HG03039 (cell line): ENCODE measurements at regions not wholly inside any gene's neighbourhood (a gene's known extent, or its start where the extent isn't known, plus 50 kb on each side); places are given as distances from the start of the nearest gene placed in this dataset.

ENCODE experiments used
- ATAC-seq: cut with Tn5 transposase; IDR thresholded peaks from one replicate; pipeline ENCODE4 v1.9.1; 2021; ENCODE audit warnings: mild to moderate bottlenecking, moderate library complexity; ENCODE audit not compliant: unreplicated experiment

- no peak for ATAC-seq
Measured at GRCh38 chr7:114755856-114756255, 166.0 kb upstream of the MDFIC start.

GRCh38 chr7:114758661-114759227 is 163.2 kb upstream of the MDFIC start:
- no peak for ATAC-seq

- no peak for ATAC-seq
Measured at GRCh38 chr7:114759347-114760062, 162.4 kb upstream of the MDFIC start.

- no peak for ATAC-seq
Measured at GRCh38 chr7:114760477-114760876, 161.4 kb upstream of the MDFIC start.

- ATAC-seq: no peak
Measured at GRCh38 chr7:114761973-114762372, 159.9 kb upstream of the MDFIC start.

GRCh38 chr7:114765331-114766040 is 156.4 kb upstream of the MDFIC start:
- ATAC-seq: no peak

GRCh38 chr7:114766041-114766356 is 155.9 kb upstream of the MDFIC start:
- no peak for ATAC-seq

- ATAC-seq: no peak
Measured at GRCh38 chr7:114777288-114777687, 144.6 kb upstream of the MDFIC start.

- ATAC-seq: no peak
Measured at GRCh38 chr7:114783508-114783907, 138.4 kb upstream of the MDFIC start.

- ATAC-seq: no peak
Measured at GRCh38 chr7:114784177-114784576, 137.7 kb upstream of the MDFIC start.

GRCh38 chr7:114784746-114785145 is 137.1 kb upstream of the MDFIC start:
- no peak for ATAC-seq

- ATAC-seq: no peak
Measured at GRCh38 chr7:114785496-114785895, 136.4 kb upstream of the MDFIC start.

- no peak for ATAC-seq
Measured at GRCh38 chr7:114786455-114786854, 135.4 kb upstream of the MDFIC start.

GRCh38 chr7:114787556-114787955 is 134.3 kb upstream of the MDFIC start:
- ATAC-seq: no peak

- no peak for ATAC-seq
Measured at GRCh38 chr7:114788706-114789105, 133.2 kb upstream of the MDFIC start.

GRCh38 chr7:114789161-114789560 is 132.7 kb upstream of the MDFIC start:
- ATAC-seq: no peak

- ATAC-seq: no peak
Measured at GRCh38 chr7:114789871-114790311, 132.0 kb upstream of the MDFIC start.

GRCh38 chr7:114790521-114790920 is 131.4 kb upstream of the MDFIC start:
- no peak for ATAC-seq

- ATAC-seq: no peak
Measured at GRCh38 chr7:114791771-114792170, 130.1 kb upstream of the MDFIC start.

GRCh38 chr7:114793155-114793845 is 128.6 kb upstream of the MDFIC start:
- ATAC-seq: no peak

- no peak for ATAC-seq
Measured at GRCh38 chr7:114795475-114795874, 126.4 kb upstream of the MDFIC start.

- ATAC-seq: no peak
Measured at GRCh38 chr7:114799628-114800028, 122.3 kb upstream of the MDFIC start.
